Fibroblast of lung (primary cell): ENCODE measurements at regions not wholly inside any gene's neighbourhood (a gene's known extent, or its start where the extent isn't known, plus 50 kb on each side); places are given as distances from the start of the nearest gene placed in this dataset.

Experiments used
- CTCF ChIP-seq, 2 donors: IDR thresholded peaks in 1 of 2; conservative IDR thresholded peaks in 1 of 2; 1 replicate in 1 of 2; 2 replicates in 1 of 2; pipeline ENCODE4 v1.5.1; 2011 to 2012; ENCODE audit warnings: low read length in 2 of 2, control low read depth in 1 of 2, inconsistent platforms in 1 of 2, low read depth in 1 of 2, mild to moderate bottlenecking in 1 of 2
- EZH2 ChIP-seq: IDR thresholded peaks from 2 replicates; pipeline ENCODE4 v1.5.1; 2012; ENCODE audit warnings: low read length, control low read depth, mild to moderate bottlenecking; ENCODE audit errors: missing control alignments

GRCh38 chr3:31379598-31379997, 153.1 kb upstream of the STT3B start:
- TF ChIP-seq CTCF (conservative IDR thresholded peaks at IDR 0.05 in 1 of 2, IDR thresholded peaks at IDR 0.05 in 1 of 2; ENCODE audit: low read depth in 1 of 2, low read length in 2 of 2) (no peak), EZH2 (no peak)
